ENCODE measurements at regions not wholly inside any gene's neighbourhood (a gene's known extent, or its start where the extent isn't known, plus 50 kb on each side); places are given as distances from the start of the nearest gene placed in this dataset.

- TF ChIP-seq ELF1 (IDR thresholded peaks at IDR 0.05; ENCODE audit: borderline replicate concordance, low read depth) = no peak
Measured at GRCh38 chr4:38499101-38499500, 164.9 kb upstream of the KLF3 start (continued).

DNA sequence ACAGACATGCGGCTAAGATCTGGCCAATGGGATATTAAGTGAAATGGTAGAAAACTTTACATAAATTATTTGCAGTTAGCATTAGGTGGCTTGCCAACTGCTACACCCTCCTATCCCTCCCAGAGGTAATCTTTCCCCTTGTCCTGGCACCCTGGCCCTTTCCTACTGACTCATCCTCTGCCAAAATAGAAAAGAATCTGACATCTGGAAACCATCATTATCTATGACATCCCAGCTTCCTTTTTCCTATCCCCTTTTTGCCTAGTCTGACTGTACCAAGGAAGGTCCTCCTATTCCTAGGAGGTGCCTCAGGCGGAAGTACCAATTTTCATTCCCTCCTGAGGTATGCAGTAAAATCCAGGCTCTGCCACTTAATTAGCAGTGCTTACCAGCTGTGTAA is 163.6 kb upstream of the KLF3 start:
- TF ChIP-seq SP1 (IDR thresholded peaks at IDR 0.05; ENCODE audit: low read depth) = no peak
- TF ChIP-seq, protein P1, sequence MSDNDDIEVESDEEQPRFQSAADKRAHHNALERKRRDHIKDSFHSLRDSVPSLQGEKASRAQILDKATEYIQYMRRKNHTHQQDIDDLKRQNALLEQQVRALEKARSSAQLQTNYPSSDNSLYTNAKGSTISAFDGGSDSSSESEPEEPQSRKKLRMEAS (IDR thresholded peaks at IDR 0.05) = no peak
- no peak for TF ChIP-seq JUND (IDR thresholded peaks at IDR 0.05)
- TF ChIP-seq ZFX (IDR thresholded peaks at IDR 0.05) = no peak
- TF ChIP-seq ZBTB33 (IDR thresholded peaks at IDR 0.05; ENCODE audit: extremely low read depth, insufficient replicate concordance, low read length) = no peak
- no peak for TF ChIP-seq EZH2 (IDR thresholded peaks at IDR 0.05)
- TF ChIP-seq, protein P2, sequence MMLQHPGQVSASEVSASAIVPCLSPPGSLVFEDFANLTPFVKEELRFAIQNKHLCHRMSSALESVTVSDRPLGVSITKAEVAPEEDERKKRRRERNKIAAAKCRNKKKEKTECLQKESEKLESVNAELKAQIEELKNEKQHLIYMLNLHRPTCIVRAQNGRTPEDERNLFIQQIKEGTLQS (IDR thresholded peaks at IDR 0.05) = no peak
- TF ChIP-seq, protein P3, sequence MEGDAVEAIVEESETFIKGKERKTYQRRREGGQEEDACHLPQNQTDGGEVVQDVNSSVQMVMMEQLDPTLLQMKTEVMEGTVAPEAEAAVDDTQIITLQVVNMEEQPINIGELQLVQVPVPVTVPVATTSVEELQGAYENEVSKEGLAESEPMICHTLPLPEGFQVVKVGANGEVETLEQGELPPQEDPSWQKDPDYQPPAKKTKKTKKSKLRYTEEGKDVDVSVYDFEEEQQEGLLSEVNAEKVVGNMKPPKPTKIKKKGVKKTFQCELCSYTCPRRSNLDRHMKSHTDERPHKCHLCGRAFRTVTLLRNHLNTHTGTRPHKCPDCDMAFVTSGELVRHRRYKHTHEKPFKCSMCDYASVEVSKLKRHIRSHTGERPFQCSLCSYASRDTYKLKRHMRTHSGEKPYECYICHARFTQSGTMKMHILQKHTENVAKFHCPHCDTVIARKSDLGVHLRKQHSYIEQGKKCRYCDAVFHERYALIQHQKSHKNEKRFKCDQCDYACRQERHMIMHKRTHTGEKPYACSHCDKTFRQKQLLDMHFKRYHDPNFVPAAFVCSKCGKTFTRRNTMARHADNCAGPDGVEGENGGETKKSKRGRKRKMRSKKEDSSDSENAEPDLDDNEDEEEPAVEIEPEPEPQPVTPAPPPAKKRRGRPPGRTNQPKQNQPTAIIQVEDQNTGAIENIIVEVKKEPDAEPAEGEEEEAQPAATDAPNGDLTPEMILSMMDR (IDR thresholded peaks at IDR 0.05 in 2 of 3, conservative IDR thresholded peaks at IDR 0.05 in 1 of 3; ENCODE audit: borderline replicate concordance in 1 of 3, insufficient read depth in 1 of 3, low read depth in 2 of 3, low read length in 2 of 3) = no peak
- TF ChIP-seq, protein P4, sequence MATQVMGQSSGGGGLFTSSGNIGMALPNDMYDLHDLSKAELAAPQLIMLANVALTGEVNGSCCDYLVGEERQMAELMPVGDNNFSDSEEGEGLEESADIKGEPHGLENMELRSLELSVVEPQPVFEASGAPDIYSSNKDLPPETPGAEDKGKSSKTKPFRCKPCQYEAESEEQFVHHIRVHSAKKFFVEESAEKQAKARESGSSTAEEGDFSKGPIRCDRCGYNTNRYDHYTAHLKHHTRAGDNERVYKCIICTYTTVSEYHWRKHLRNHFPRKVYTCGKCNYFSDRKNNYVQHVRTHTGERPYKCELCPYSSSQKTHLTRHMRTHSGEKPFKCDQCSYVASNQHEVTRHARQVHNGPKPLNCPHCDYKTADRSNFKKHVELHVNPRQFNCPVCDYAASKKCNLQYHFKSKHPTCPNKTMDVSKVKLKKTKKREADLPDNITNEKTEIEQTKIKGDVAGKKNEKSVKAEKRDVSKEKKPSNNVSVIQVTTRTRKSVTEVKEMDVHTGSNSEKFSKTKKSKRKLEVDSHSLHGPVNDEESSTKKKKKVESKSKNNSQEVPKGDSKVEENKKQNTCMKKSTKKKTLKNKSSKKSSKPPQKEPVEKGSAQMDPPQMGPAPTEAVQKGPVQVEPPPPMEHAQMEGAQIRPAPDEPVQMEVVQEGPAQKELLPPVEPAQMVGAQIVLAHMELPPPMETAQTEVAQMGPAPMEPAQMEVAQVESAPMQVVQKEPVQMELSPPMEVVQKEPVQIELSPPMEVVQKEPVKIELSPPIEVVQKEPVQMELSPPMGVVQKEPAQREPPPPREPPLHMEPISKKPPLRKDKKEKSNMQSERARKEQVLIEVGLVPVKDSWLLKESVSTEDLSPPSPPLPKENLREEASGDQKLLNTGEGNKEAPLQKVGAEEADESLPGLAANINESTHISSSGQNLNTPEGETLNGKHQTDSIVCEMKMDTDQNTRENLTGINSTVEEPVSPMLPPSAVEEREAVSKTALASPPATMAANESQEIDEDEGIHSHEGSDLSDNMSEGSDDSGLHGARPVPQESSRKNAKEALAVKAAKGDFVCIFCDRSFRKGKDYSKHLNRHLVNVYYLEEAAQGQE (IDR thresholded peaks at IDR 0.05; ENCODE audit: low read depth) = no peak
- no peak for TF ChIP-seq EGR1 (IDR thresholded peaks at IDR 0.05; ENCODE audit: low read depth)
- TF ChIP-seq ZNF274 (IDR thresholded peaks at IDR 0.05; ENCODE audit: low read depth, low read length) = no peak
- no peak for TF ChIP-seq RAD21 (IDR thresholded peaks at IDR 0.05; ENCODE audit: low read depth)
- TF ChIP-seq SIN3A (IDR thresholded peaks at IDR 0.05; ENCODE audit: low read depth) = no peak
- TF ChIP-seq ELF1 (IDR thresholded peaks at IDR 0.05; ENCODE audit: borderline replicate concordance, low read depth) = no peak
- TF ChIP-seq SRF (IDR thresholded peaks at IDR 0.05; ENCODE audit: low read depth) = no peak
- no peak for TF ChIP-seq FOSL1 (IDR thresholded peaks at IDR 0.05; ENCODE audit: low read depth)
- TF ChIP-seq CBX3 (IDR thresholded peaks at IDR 0.05; ENCODE audit: low read depth) = no peak
- TF ChIP-seq POLR2A (IDR thresholded peaks at IDR 0.05; ENCODE audit: borderline replicate concordance, extremely low read depth, insufficient read depth, insufficient read length) = no peak
- TF ChIP-seq EZH2phosphoT487 (IDR thresholded peaks at IDR 0.05; ENCODE audit: borderline replicate concordance) = no peak
- no peak for TF ChIP-seq YY1 (IDR thresholded peaks at IDR 0.05; ENCODE audit: extremely low read depth, insufficient replicate concordance, low read depth, low read length)
- H3K9me2 ChIP-seq (ENCODE audit: insufficient read depth) = no peaks in the 10 kb centered on the region
- no peaks in the 10 kb centered on the region for H3K36me3 ChIP-seq (ENCODE audit: control insufficient read depth in 1 of 2, insufficient read depth in 2 of 2, low read length in 2 of 2)
- no peak overlapping the region for H2AFZ ChIP-seq (ENCODE audit: low read depth, low read length, poor library complexity, severe bottlenecking)
- H3K9ac ChIP-seq (ENCODE audit: low read length) = no peak overlapping the region
- ChIA-PET RAD21 (ENCODE audit: low non-redundant PET in 1 of 2, low total read pairs in 2 of 2, uncharacterized antibody in 2 of 2, unreplicated experiment in 2 of 2) (no interaction called here), CTCF (no interaction called here), POLR2A (no interaction called here)
- H3K4me3 ChIP-seq (replicated peaks in 1 of 2; ENCODE audit: low read depth in 1 of 2, low read length in 2 of 2) = no peak overlapping the region
- no peaks in the 10 kb centered on the region for H3K27me3 ChIP-seq (ENCODE audit: insufficient read depth, low read length)
- no peaks in the 10 kb centered on the region for H4K20me1 ChIP-seq (ENCODE audit: insufficient read depth)
- no peaks in the 10 kb centered on the region for H3K79me2 ChIP-seq (ENCODE audit: insufficient read depth, low read length)
- no peak overlapping the region for H3K27ac ChIP-seq (ENCODE audit: low read depth, low read length)
- intact Hi-C loops (cut with micrococcal nuclease) = no loop called here
- H3K4me2 ChIP-seq (ENCODE audit: low read length) = no peak overlapping the region
- DNase-seq (ENCODE audit: low read depth, low spot score) = no peak
- H3K4me1 ChIP-seq (ENCODE audit: control insufficient read depth in 1 of 2, insufficient read depth in 2 of 2, low read length in 2 of 2) = no peaks in the 10 kb centered on the region
- ATAC-seq = no peak
- no peaks in the 10 kb centered on the region for H3K9me3 ChIP-seq (ENCODE audit: control insufficient read depth in 1 of 2, insufficient read depth in 1 of 2, low read depth in 1 of 2, low read length in 2 of 2)
- BruUV-seq (replicated peaks) = no TSS peak
